Spleen (tissue), 11 donors: ENCODE measurements at regions not wholly inside any gene's neighbourhood (a gene's known extent, or its start where the extent isn't known, plus 50 kb on each side); places are given as distances from the start of the nearest gene placed in this dataset.

ENCODE experiments used
- DNase-seq: peaks from one replicate; pipeline ENCODE4 v3.0.0-alpha.2; 2020
- H3K27ac ChIP-seq, 8 donors: fragments of 200-600 bp; sonication (generic) in 7 of 8; 1 replicate in 4 of 8; 2 replicates in 4 of 8; pipeline versions ENCODE4 v1.5.0 to v1.8.0; 2016 to 2021; ENCODE audit warnings: inconsistent platforms in 4 of 8, mild to moderate bottlenecking in 4 of 8, moderate library complexity in 1 of 8
- H3K27me3 ChIP-seq, 7 donors: fragments of 200-600 bp; sonication (generic) in 6 of 7; replicated peaks in 1 of 7; 1 replicate in 4 of 7; 2 replicates in 3 of 7; pipeline versions ENCODE4 v1.5.0 to v1.8.0; 2016 to 2021; ENCODE audit warnings: inconsistent platforms in 3 of 7, mild to moderate bottlenecking in 1 of 7
- H3K36me3 ChIP-seq, 6 donors: fragments of 200-600 bp; sonication (generic) in 5 of 6; 1 replicate in 4 of 6; 2 replicates in 2 of 6; pipeline versions ENCODE4 v1.5.0 to v1.8.0; 2016 to 2021; ENCODE audit warnings: inconsistent platforms in 2 of 6
- H3K4me1 ChIP-seq, 6 donors: fragments of 200-600 bp; sonication (generic) in 5 of 6; 1 replicate in 3 of 6; 2 replicates in 3 of 6; pipeline versions ENCODE4 v1.5.0 to v1.8.0; 2016 to 2021; ENCODE audit warnings: inconsistent platforms in 3 of 6
- H3K4me3 ChIP-seq, 8 donors: fragments of 200-600 bp; sonication (generic) in 7 of 8; 1 replicate in 4 of 8; 2 replicates in 4 of 8; pipeline versions ENCODE4 v1.5.0 to v1.8.0; 2016 to 2021; ENCODE audit warnings: inconsistent platforms in 4 of 8, mild to moderate bottlenecking in 4 of 8, moderate library complexity in 2 of 8
- H3K9me3 ChIP-seq, 8 donors: fragments of 200-600 bp; sonication (generic) in 7 of 8; 1 replicate in 4 of 8; 2 replicates in 4 of 8; pipeline versions ENCODE4 v1.5.0 to v1.8.0; 2016 to 2021; ENCODE audit warnings: inconsistent platforms in 4 of 8
- POLR2A ChIP-seq, 3 donors: fragments of 450-650 bp; IDR thresholded peaks; one replicate each; pipeline ENCODE4 v1.5.1; 2017; ENCODE audit warnings: antibody characterized with exemption in 3 of 3, mild to moderate bottlenecking in 1 of 3
- POLR2AphosphoS5 ChIP-seq, 3 donors: sonication (generic); formaldehyde crosslinking; IDR thresholded peaks; one replicate each; pipeline ENCODE4 v1.5.1; 2017; ENCODE audit warnings: antibody characterized with exemption in 3 of 3
- WGBS, 5 donors: extraction: QIAGEN DNeasy Blood & Tissue Kit in 3 of 5; methylation state at CpG; one replicate each; pipeline versions ENCODE4 v1.1.5 to v1.1.7; 2013 to 2018; 5-methylcytosine and 5-hydroxymethylcytosine counted together
- intact Hi-C: fragments of 100-400 bp; cut with DNase I; formaldehyde crosslinking; loops from one replicate; pipeline ENCODE4 v1.15.0; 2023; ENCODE audit warnings: low total_unique reads
- TF ChIP-seq, protein P1 (sequence below), 11 experiments: fragments of 200-600 bp in 7 of 11; fragments of 450-650 bp in 4 of 11; sonication (generic) in 4 of 11; IDR thresholded peaks in 8 of 11; conservative IDR thresholded peaks in 3 of 11; 1 replicate in 7 of 11; 2 replicates in 4 of 11; pipeline versions ENCODE4 v1.4.0 to v1.8.0; 2016 to 2021; ENCODE audit warnings: antibody characterized with exemption in 11 of 11, inconsistent platforms in 4 of 11, mild to moderate bottlenecking in 1 of 11
- donor health status: healthy with polysubstance abuse.
- donor health status: DM: no; HTN: no; CAD: no; lungs with moderate emphysema.
- donor health status: DM: no; HTN: no; CAD: no.
- donor health status: Bipolar disorder and iron deficiency.
- donor health status: healthy.
- donor health status: DM: no; HTN: no; CAD: no.
- donor health status: DM: yes; HTN: yes; CAD: no.

DNA sequence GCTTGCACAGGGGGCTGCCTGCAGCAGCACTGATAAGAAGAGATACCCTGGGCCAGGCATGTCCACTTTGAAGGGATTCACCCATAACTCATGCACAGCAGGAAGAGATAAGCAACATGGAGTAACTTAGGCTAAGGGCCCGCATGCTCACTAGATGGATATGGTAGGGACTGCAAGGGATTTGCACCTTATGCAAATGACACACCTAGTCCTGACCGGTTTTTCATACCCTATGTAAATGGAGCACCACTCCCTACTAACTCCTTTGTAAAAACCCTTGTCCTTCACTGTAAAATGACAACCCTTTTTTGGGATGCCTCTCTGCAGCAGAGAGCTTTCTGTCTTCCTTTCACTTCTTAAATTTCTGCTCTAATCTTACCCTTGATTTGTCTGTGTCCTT, 658.9 kb upstream of the CCDC179 start:
- TF ChIP-seq POLR2AphosphoS5 (IDR thresholded peaks at IDR 0.05) (no peak), POLR2A (IDR thresholded peaks at IDR 0.05) (no peak)
- TF ChIP-seq, protein P1, sequence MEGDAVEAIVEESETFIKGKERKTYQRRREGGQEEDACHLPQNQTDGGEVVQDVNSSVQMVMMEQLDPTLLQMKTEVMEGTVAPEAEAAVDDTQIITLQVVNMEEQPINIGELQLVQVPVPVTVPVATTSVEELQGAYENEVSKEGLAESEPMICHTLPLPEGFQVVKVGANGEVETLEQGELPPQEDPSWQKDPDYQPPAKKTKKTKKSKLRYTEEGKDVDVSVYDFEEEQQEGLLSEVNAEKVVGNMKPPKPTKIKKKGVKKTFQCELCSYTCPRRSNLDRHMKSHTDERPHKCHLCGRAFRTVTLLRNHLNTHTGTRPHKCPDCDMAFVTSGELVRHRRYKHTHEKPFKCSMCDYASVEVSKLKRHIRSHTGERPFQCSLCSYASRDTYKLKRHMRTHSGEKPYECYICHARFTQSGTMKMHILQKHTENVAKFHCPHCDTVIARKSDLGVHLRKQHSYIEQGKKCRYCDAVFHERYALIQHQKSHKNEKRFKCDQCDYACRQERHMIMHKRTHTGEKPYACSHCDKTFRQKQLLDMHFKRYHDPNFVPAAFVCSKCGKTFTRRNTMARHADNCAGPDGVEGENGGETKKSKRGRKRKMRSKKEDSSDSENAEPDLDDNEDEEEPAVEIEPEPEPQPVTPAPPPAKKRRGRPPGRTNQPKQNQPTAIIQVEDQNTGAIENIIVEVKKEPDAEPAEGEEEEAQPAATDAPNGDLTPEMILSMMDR (IDR thresholded peaks at IDR 0.05 in 8 of 11, conservative IDR thresholded peaks at IDR 0.05 in 3 of 11) = no peak
- intact Hi-C loops = no loop called here
- no peaks in the 10 kb centered on the region for H3K36me3 ChIP-seq
- H3K27ac ChIP-seq = no peak overlapping the region
- H3K4me1 ChIP-seq = no peaks in the 10 kb centered on the region
- no peaks in the 10 kb centered on the region for H3K9me3 ChIP-seq
- WGBS, 5 donors = 67 to 95% (median 83%) methylated on average over 2 of the region's 2 CpGs
- no peak for DNase-seq
- no peak overlapping the region for H3K4me3 ChIP-seq
- H3K27me3 ChIP-seq = no peaks in the 10 kb centered on the region

DNA sequence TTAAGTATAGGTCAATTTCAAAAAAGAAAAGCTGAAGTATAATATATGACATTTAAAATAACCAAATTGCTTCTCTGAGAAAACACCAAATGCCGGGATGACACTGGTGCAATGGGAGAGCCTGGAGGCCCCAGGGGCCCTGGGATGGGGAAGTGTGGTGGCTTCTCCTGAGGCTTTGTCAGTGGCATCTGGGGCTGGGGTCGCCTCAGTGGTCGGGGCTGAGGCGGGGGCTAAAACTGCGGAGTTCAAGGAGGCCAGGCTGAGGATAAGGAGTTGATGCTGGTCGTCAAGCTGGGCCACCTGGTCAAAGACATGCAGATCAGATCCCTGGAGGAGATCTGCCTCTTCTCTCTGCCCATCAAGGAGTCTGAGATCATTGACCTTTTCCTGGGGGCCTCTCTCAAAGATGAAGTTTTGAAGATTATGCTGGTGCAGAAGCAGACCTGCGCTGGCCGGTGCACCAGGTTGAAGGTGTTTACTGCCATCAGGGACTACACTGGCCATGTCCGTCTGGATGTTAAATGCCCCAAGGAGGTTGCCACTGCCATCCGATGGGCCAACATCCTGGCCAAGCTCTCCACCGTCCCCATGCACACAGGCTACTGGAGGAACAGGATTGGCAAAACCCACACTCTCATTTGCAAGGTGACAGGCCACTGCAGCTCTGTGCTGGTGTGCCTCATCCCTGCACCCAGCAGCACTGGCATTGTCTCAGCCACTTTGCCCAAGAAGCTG, 660.1 kb upstream of the CCDC179 start:
- H3K4me1 ChIP-seq = no peaks in the 10 kb centered on the region
- no peak for TF ChIP-seq POLR2A (IDR thresholded peaks at IDR 0.05)
- TF ChIP-seq, protein P1 (IDR thresholded peaks at IDR 0.05 in 8 of 11, conservative IDR thresholded peaks at IDR 0.05 in 3 of 11) = no peak
- TF ChIP-seq POLR2AphosphoS5 (IDR thresholded peaks at IDR 0.05) = no peak
- no peaks in the 10 kb centered on the region for H3K27me3 ChIP-seq
- no peaks in the 10 kb centered on the region for H3K9me3 ChIP-seq
- no peak for DNase-seq
- no peak overlapping the region for H3K4me3 ChIP-seq
- intact Hi-C loops = no loop called here
- 82 to 91% (median 85%) methylated on average over 10 to 11 of the region's 11 CpGs for WGBS, 5 donors
- no peaks in the 10 kb centered on the region for H3K36me3 ChIP-seq
- H3K27ac ChIP-seq = no peak overlapping the region

DNA sequence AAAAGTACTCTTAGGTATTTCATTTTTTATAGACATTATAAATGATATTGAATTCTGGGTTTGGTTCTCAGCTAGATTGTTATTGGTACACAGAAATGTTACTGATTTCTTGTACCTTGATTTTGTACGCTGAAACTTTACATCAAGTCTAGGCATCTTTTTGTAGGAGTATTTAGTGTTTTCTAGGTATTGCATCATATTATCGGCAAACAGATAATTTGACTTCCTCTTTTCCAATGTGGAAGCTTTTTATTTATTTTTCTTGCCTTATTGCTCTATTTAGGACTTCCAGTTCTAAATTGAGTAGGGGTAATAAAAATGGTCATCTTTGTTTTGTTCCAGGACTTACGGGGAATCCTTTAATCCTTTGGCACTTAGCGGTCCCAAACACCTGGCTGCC, 676.6 kb upstream of the CCDC179 start:
- H3K36me3 ChIP-seq = no peaks in the 10 kb centered on the region
- peaks cover 0 to 7% (median 0%) of the 10 kb centered on the region in 7 donors for H3K27me3 ChIP-seq
- H3K9me3 ChIP-seq = peaks cover 0 to 11% (median 0%) of the 10 kb centered on the region in 8 donors
- H3K4me1 ChIP-seq = no peaks in the 10 kb centered on the region
- intact Hi-C loops = no loop called here
- TF ChIP-seq POLR2A (IDR thresholded peaks at IDR 0.05) = no peak
- no peak overlapping the region for H3K27ac ChIP-seq
- no peak overlapping the region for H3K4me3 ChIP-seq
- 78 to 94% (median 83%) methylated on average over 4 of the region's 4 CpGs for WGBS, 5 donors
- no peak for DNase-seq

DNA sequence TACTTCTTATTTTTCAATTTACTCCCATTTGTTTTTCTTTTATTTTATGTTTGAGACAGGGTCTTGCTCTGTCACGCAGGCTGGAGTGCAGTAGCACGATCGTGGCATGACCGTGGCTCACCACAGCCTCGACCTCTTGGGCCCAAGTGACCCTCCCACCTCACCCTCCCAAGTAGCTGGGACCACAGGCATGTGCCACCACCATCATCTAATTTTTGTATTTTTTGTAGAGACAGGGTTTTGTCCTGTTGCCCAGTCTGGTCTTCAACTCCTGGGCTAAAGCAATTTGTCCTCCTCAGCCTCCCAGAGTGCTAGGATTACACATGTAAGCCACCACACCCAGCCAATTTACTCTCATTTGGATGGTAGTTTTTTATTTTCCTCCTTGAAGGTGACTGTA, 679.3 kb upstream of the CCDC179 start:
- no peak for TF ChIP-seq POLR2AphosphoS5 (IDR thresholded peaks at IDR 0.05)
- TF ChIP-seq, protein P1 (IDR thresholded peaks at IDR 0.05 in 8 of 11, conservative IDR thresholded peaks at IDR 0.05 in 3 of 11) = no peak
- no peak for TF ChIP-seq POLR2A (IDR thresholded peaks at IDR 0.05)
- Histone ChIP-seq H3K27ac (no peak overlapping the region), H3K4me3 (no peak overlapping the region), H3K36me3 (no peaks in the 10 kb centered on the region), H3K27me3 (peaks cover 0 to 7% (median 0%) of the 10 kb centered on the region in 7 donors), H3K9me3 (peaks cover 0 to 11% (median 0%) of the 10 kb centered on the region in 8 donors), H3K4me1 (no peaks in the 10 kb centered on the region)
- intact Hi-C loops = no loop called here
- WGBS, 5 donors = 65 to 84% (median 80%) methylated on average over 5 of the region's 5 CpGs
- no peak for DNase-seq
